Common myeloid progenitor, CD34-positive (primary cell): ENCODE measurements at regions not wholly inside any gene's neighbourhood (a gene's known extent, or its start where the extent isn't known, plus 50 kb on each side); places are given as distances from the start of the nearest gene placed in this dataset.

Experiments used
- CTCF ChIA-PET: fragments of 350-600 bp; sonication (Branson Sonifier 250); formaldehyde crosslinking; loops from one replicate; lab custom pipeline; 2021; ENCODE audit warnings: antibody characterized with exemption; lab: Charles Lee
- POLR2A ChIA-PET: fragments of 350-600 bp; sonication (Branson Sonifier 250); formaldehyde crosslinking; loops from one replicate; lab custom pipeline; 2021; ENCODE audit warnings: antibody characterized with exemption; lab: Charles Lee
- DNase-seq, 3 donors: peaks; one replicate each; pipeline versions ENCODE4 v3.0.0 to v3.0.0-alpha.2; 2013
- H3K27ac ChIP-seq, 2 experiments: 1 replicate in 1 of 2; 2 replicates in 1 of 2; pipeline ENCODE4 v1.7.0; 2013; ENCODE audit warnings: inconsistent platforms in 2 of 2, low read length in 2 of 2, mild to moderate bottlenecking in 2 of 2, low read depth in 1 of 2, moderate library complexity in 1 of 2; ENCODE audit not compliant: severe bottlenecking in 2 of 2, insufficient read depth in 1 of 2, poor library complexity in 1 of 2
- H3K27me3 ChIP-seq, 5 experiments: replicated peaks in 2 of 5; 1 replicate in 3 of 5; 2 replicates in 2 of 5; pipeline versions ENCODE4 v1.6.1 to v1.7.0; 2013; ENCODE audit warnings: low read length in 4 of 5, mild to moderate bottlenecking in 2 of 5, moderate library complexity in 2 of 5, inconsistent platforms in 1 of 5; ENCODE audit not compliant: insufficient read depth in 5 of 5, control insufficient read depth in 4 of 5
- H3K36me3 ChIP-seq, 4 experiments: 1 replicate in 2 of 4; 2 replicates in 2 of 4; pipeline versions ENCODE4 v1.6.1 to v1.7.0; 2013; ENCODE audit warnings: low read length in 3 of 4, control low read depth in 1 of 4, mild to moderate bottlenecking in 1 of 4; ENCODE audit not compliant: control insufficient read depth in 4 of 4, insufficient read depth in 4 of 4
- H3K4me1 ChIP-seq, 4 experiments: 1 replicate in 3 of 4; 2 replicates in 1 of 4; pipeline versions ENCODE4 v1.6.1 to v1.7.1; 2013; ENCODE audit warnings: low read length in 3 of 4, mild to moderate bottlenecking in 3 of 4, control low read depth in 1 of 4, inconsistent platforms in 1 of 4, moderate library complexity in 1 of 4; ENCODE audit not compliant: control insufficient read depth in 4 of 4, insufficient read depth in 4 of 4; ENCODE audit errors: control extremely low read depth in 1 of 4
- H3K4me3 ChIP-seq, 7 experiments: 1 replicate in 4 of 7; 2 replicates in 3 of 7; pipeline versions ENCODE4 v1.5.1 to v1.7.0; 2013; ENCODE audit warnings: mild to moderate bottlenecking in 7 of 7, low read length in 6 of 7, moderate library complexity in 6 of 7, inconsistent platforms in 2 of 7, low read depth in 2 of 7, control low read depth in 1 of 7; ENCODE audit not compliant: insufficient read depth in 4 of 7, control insufficient read depth in 1 of 7; ENCODE audit errors: extremely low read depth in 1 of 7
- H3K9me3 ChIP-seq, 5 experiments: 1 replicate in 4 of 5; 2 replicates in 1 of 5; pipeline versions ENCODE4 v1.6.1 to v1.7.1; 2013; ENCODE audit warnings: low read length in 4 of 5, mild to moderate bottlenecking in 2 of 5, inconsistent platforms in 1 of 5, low read depth in 1 of 5, moderate library complexity in 1 of 5; ENCODE audit not compliant: control insufficient read depth in 4 of 5, insufficient read depth in 2 of 5; ENCODE audit errors: control extremely low read depth in 1 of 5
- WGBS: methylation state at CpG from one replicate; pipeline ENCODE4 v1.1.5; 2013; ENCODE audit not compliant: insufficient coverage; 5-methylcytosine and 5-hydroxymethylcytosine counted together

- Histone ChIP-seq H3K27me3 (no peaks in the 10 kb centered on the region), H3K4me1 (no peaks in the 10 kb centered on the region), H3K9me3 (no peaks in the 10 kb centered on the region), H3K36me3 (no peaks in the 10 kb centered on the region), H3K27ac (no peak overlapping the region), H3K4me3 (no peak overlapping the region)
- no peak for DNase-seq
- POLR2A ChIA-PET, result no interaction called here
- WGBS, result no CpG with 5 or more reads among the region's 2 CpGs
- CTCF ChIA-PET, result no interaction called here
Observed at GRCh38 chr5:163794993-163795392, 289.6 kb downstream of the MAT2B start.

- Histone ChIP-seq H3K9me3 (peaks cover 0 to 2% (median 0%) of the 10 kb centered on the region in 5 experiments), H3K36me3 (no peaks in the 10 kb centered on the region), H3K27me3 (no peaks in the 10 kb centered on the region), H3K4me3 (no peak overlapping the region), H3K27ac (no peak overlapping the region), H3K4me1 (no peaks in the 10 kb centered on the region)
- WGBS, result 100% methylated on average over 1 of the region's 2 CpGs
- POLR2A ChIA-PET, result no interaction called here
- no peak for DNase-seq
- CTCF ChIA-PET, result no interaction called here
Observed at GRCh38 chr5:163807781-163808180, 302.4 kb downstream of the MAT2B start.

GRCh38 chr5:163809473-163809872 lies 304.1 kb downstream of the MAT2B start:
- ChIA-PET CTCF (no interaction called here), POLR2A (no interaction called here)
- H3K4me1 ChIP-seq, result no peaks in the 10 kb centered on the region
- no peaks in the 10 kb centered on the region for H3K36me3 ChIP-seq
- no CpG with 5 or more reads among the region's 5 CpGs for WGBS
- peaks cover 0 to 2% (median 0%) of the 10 kb centered on the region in 5 experiments for H3K9me3 ChIP-seq
- peak in 2 of 3 donors; percentile 17 to 26 for DNase-seq
- no peak overlapping the region for H3K27ac ChIP-seq
- H3K27me3 ChIP-seq, result no peaks in the 10 kb centered on the region
- H3K4me3 ChIP-seq, result no peak overlapping the region

GRCh38 chr5:163813900-163814299 lies 308.5 kb downstream of the MAT2B start:
- POLR2A ChIA-PET, result no interaction called here

GRCh38 chr5:163815240-163815791 lies 309.9 kb downstream of the MAT2B start:
- ChIA-PET POLR2A (no interaction called here), CTCF (no interaction called here)

More at GRCh38 chr5:163813900-163814299, 308.5 kb downstream of the MAT2B start:
- H3K4me3 ChIP-seq, result no peak overlapping the region
- 100% methylated on average over 4 of the region's 5 CpGs for WGBS
- no peak for DNase-seq
- no peak overlapping the region for H3K27ac ChIP-seq
- H3K36me3 ChIP-seq, result no peaks in the 10 kb centered on the region
- H3K27me3 ChIP-seq, result no peaks in the 10 kb centered on the region
- CTCF ChIA-PET, result no interaction called here
- no peaks in the 10 kb centered on the region for H3K4me1 ChIP-seq
- H3K9me3 ChIP-seq, result no peaks in the 10 kb centered on the region

GRCh38 chr5:163821142-163821541 lies 315.7 kb downstream of the MAT2B start:
- Histone ChIP-seq H3K9me3 (no peaks in the 10 kb centered on the region), H3K27ac (no peak overlapping the region), H3K27me3 (no peaks in the 10 kb centered on the region), H3K4me1 (no peaks in the 10 kb centered on the region), H3K36me3 (no peaks in the 10 kb centered on the region), H3K4me3 (no peak overlapping the region)
- ChIA-PET CTCF (no interaction called here), POLR2A (no interaction called here)
- 100% methylated on average over 1 of the region's 1 CpG for WGBS
- no peak for DNase-seq

More at GRCh38 chr5:163815240-163815791, 309.9 kb downstream of the MAT2B start:
- H3K9me3 ChIP-seq, result no peaks in the 10 kb centered on the region
- no peaks in the 10 kb centered on the region for H3K36me3 ChIP-seq
- no peak overlapping the region for H3K27ac ChIP-seq
- H3K4me3 ChIP-seq, result no peak overlapping the region
- no peaks in the 10 kb centered on the region for H3K4me1 ChIP-seq
- no peaks in the 10 kb centered on the region for H3K27me3 ChIP-seq
- no peak for DNase-seq

- no peak overlapping the region for H3K4me3 ChIP-seq
- no peak overlapping the region for H3K27ac ChIP-seq
- H3K36me3 ChIP-seq, result no peaks in the 10 kb centered on the region
- no peaks in the 10 kb centered on the region for H3K4me1 ChIP-seq
- no peaks in the 10 kb centered on the region for H3K27me3 ChIP-seq
- WGBS, result 100% methylated on average over 1 of the region's 4 CpGs
- no peaks in the 10 kb centered on the region for H3K9me3 ChIP-seq
- POLR2A ChIA-PET, result no interaction called here
- CTCF ChIA-PET, result no interaction called here
- no peak for DNase-seq
Observed at GRCh38 chr5:163822548-163822947, 317.1 kb downstream of the MAT2B start.
